NT2/D1 (cell line): ENCODE measurements at regions not wholly inside any gene's neighbourhood (a gene's known extent, or its start where the extent isn't known, plus 50 kb on each side); places are given as distances from the start of the nearest gene placed in this dataset.

Source experiments
- DNase-seq: peaks from one replicate; pipeline ENCODE4 v3.0.0-alpha.2; 2011; ENCODE audit warnings: low read depth, low spot score
- H3K27me3 ChIP-seq: 2 replicates; pipeline ENCODE4 v1.6.0; 2011; ENCODE audit warnings: mild to moderate bottlenecking; ENCODE audit not compliant: insufficient read length, insufficient read depth
- H3K36me3 ChIP-seq: 2 replicates; pipeline ENCODE4 v1.6.1; 2011; ENCODE audit warnings: mild to moderate bottlenecking, low read length, mixed read lengths; ENCODE audit not compliant: insufficient read depth, insufficient read length
- H3K4me1 ChIP-seq: 2 replicates; pipeline ENCODE4 v1.5.1; 2011; ENCODE audit not compliant: insufficient read depth, insufficient read length
- H3K4me3 ChIP-seq: 2 replicates; pipeline ENCODE4 v1.5.1; 2011; ENCODE audit warnings: low read depth; ENCODE audit not compliant: insufficient read length
- H3K9ac ChIP-seq: 2 replicates; pipeline ENCODE4 v1.6.0; 2011; ENCODE audit warnings: low read depth; ENCODE audit not compliant: insufficient read length
- H3K9me3 ChIP-seq: 2 replicates; pipeline ENCODE4 v1.5.1; 2011; ENCODE audit warnings: mild to moderate bottlenecking, low read length; ENCODE audit not compliant: insufficient read depth
- SUZ12 ChIP-seq: IDR thresholded peaks from 2 replicates; pipeline ENCODE4 v1.6.1; 2011; ENCODE audit not compliant: insufficient read length, insufficient read depth; ENCODE audit errors: extremely low read depth
- YY1 ChIP-seq: IDR thresholded peaks from 2 replicates; pipeline ENCODE4 v1.6.1; 2011; ENCODE audit not compliant: insufficient read length, insufficient read depth
- ZNF274 ChIP-seq: IDR thresholded peaks from 2 replicates; pipeline ENCODE4 v1.6.1; 2011; ENCODE audit warnings: mild to moderate bottlenecking, low read depth, low read length

DNA sequence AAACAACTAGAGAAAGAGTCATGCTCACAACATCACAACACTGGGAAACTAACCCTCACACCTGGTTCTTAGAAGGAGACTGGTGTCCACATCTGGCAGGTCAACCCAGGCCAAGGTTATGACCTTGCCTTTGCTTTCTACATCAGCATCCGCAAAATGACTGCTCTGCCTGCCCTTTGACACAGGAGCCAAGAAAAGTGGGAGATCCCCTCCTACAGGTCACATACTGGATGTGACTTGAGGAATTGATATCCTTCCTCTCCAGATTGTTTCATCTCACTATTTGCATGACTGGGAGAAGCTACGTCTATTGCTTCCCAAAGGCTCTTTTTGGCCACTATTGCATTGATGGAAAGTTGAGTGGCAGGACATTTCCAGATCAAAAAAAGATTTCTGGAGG lies 115.5 kb downstream of the MIS18A start:
- peaks cover 7% of the 10 kb centered on the region; the same call in 1 of the 2 replicates for H3K9me3 ChIP-seq
- TF ChIP-seq YY1 (no peak), SUZ12 (no peak), ZNF274 (no peak)
- no peaks in the 10 kb centered on the region for H3K36me3 ChIP-seq
- no peak overlapping the region for H3K9ac ChIP-seq
- H3K27me3 ChIP-seq: no peaks in the 10 kb centered on the region
- H3K4me3 ChIP-seq: no peak overlapping the region
- no peaks in the 10 kb centered on the region for H3K4me1 ChIP-seq
- no peak for DNase-seq

DNA sequence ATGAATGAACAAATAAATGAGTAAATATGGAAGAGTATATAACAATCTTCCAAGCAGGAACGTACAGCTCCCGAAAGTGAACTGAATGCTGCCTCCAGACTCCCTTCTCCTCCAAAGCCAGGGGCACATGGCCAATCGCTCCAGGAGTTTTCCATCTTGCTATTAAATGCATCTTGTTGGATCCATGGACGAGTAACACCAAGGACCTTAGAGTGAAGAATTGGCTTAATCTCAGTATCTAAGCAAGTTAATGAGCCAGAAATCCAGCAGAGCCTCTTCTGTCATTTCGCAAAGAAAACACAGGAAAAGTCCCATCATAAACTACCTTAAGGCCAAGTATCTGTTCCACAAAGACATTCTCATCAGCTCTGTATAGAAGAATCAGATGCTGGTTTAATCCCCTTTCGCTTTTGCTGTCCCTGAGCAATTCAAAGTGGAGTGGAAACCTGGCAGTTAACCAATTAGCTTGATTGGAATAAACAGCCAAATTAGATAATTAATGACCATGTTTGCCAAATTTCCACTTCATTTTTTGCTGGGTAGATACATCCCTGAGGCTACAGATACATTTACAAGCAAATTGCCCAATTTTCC lies 116.0 kb downstream of the MIS18A start:
- TF ChIP-seq ZNF274 (no peak), SUZ12 (no peak), YY1 (no peak)
- no peaks in the 10 kb centered on the region for H3K27me3 ChIP-seq
- peaks cover 7% of the 10 kb centered on the region; the same call in 1 of the 2 replicates for H3K9me3 ChIP-seq
- no peak for DNase-seq
- no peak overlapping the region for H3K4me3 ChIP-seq
- no peaks in the 10 kb centered on the region for H3K36me3 ChIP-seq
- no peaks in the 10 kb centered on the region for H3K4me1 ChIP-seq
- no peak overlapping the region for H3K9ac ChIP-seq

DNA sequence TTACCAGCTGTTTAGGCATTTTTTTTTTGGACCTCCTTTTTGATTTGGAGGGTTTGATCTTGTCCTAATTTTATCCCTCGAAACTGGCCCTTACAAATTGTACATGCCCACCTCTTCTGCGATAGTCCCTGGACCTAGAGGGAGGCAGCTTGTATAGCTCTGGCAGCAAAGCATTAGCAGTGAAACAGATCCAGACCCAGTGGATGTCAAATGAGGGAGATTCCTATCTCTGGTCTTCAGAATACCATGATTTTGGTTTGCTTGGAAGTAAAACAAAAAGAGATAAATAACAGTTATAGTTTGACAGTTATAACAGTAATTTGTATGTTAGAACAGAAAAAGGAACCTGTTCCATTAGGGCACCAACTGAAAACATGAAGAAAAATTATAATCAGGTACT lies 123.6 kb downstream of the MIS18A start:
- H3K9me3 ChIP-seq: no peaks in the 10 kb centered on the region
- no peaks in the 10 kb centered on the region for H3K36me3 ChIP-seq
- no peak for DNase-seq
- H3K4me3 ChIP-seq: no peak overlapping the region
- no peaks in the 10 kb centered on the region for H3K4me1 ChIP-seq
- no peaks in the 10 kb centered on the region for H3K27me3 ChIP-seq
- no peak overlapping the region for H3K9ac ChIP-seq
- TF ChIP-seq SUZ12 (no peak), ZNF274 (no peak), YY1 (no peak)

DNA sequence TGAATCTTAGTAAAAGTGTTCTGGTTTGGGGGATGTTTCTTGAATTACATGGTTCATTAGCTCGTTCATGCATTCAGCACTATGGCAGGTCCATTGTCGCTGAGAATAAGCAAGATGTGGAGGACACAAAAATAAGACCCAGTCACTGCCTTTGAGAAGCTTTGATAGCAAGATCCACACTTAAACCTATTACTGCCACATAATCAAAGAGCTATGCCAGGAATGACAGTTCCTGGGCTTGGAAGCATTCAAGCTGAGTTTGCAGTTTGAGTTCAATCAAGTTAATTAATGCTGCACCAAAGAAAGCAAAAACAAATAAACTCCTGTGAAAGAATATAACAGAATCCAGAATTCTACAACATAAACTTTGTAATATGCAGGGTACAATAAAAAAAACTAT lies 131.8 kb downstream of the MIS18A start:
- no peaks in the 10 kb centered on the region for H3K9me3 ChIP-seq
- no peaks in the 10 kb centered on the region for H3K27me3 ChIP-seq
- no peak overlapping the region for H3K9ac ChIP-seq
- TF ChIP-seq ZNF274: no peak
- TF ChIP-seq YY1: no peak
- no peak for TF ChIP-seq SUZ12
- DNase-seq: no peak
- no peak overlapping the region for H3K4me3 ChIP-seq
- peaks cover 3% of the 10 kb centered on the region for H3K4me1 ChIP-seq
- no peaks in the 10 kb centered on the region for H3K36me3 ChIP-seq

DNA sequence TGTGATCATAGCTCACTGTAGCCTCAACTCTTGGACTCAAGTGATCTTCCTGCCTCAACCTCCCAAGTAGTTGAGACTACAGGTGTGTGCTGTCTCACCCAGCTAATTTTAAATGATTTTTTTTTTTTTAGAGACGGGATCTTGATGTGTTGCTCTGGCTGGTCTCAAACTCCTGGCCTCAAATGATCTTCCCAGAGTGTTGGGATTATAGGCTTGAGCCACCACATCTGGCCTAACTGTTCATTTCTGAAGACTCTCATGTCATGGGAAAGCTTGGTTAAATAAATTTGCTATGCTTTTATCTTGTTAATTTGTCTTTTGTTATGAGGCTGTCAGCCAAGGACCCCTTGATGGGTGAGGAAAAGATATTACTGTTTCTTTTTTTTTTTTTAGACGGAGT lies 134.0 kb downstream of the MIS18A start:
- no peaks in the 10 kb centered on the region for H3K9me3 ChIP-seq
- H3K4me3 ChIP-seq: no peak overlapping the region
- H3K27me3 ChIP-seq: no peaks in the 10 kb centered on the region
- DNase-seq: no peak
- no peak overlapping the region for H3K9ac ChIP-seq
- peaks cover 3% of the 10 kb centered on the region for H3K4me1 ChIP-seq
- TF ChIP-seq SUZ12: no peak
- H3K36me3 ChIP-seq: no peaks in the 10 kb centered on the region

DNA sequence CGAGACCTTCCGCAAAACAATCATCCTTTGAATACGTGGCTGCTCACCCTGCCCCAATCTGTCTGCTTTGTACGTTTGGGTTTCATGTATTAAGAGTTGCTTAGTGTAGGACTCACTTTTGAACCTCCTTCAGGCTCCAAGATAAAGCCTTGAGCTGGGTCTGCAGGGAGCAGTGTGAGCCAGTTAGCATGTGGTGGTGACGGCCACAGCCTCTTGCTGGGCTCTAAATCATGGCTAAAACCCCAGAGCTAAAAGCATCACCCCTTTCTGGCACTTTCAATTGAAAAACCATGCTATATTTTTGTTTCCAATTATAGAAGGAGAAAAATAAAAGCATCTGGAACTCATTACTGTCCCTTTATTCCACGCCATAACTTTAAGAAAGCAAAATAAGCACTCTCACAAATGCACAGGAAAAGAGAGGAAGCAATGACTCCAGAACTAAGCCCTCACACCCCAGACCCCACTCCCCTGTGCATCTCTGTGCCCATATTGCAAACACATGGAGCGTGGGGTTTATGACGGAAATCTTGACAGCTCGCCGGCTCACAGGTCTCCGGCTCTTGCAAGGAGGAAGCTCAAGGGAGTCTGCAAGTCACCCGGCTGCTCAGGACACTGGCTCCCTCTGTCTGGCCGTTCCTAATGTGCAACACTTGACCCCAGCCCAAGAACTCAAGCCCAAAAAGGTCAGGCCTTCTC lies 135.5 kb downstream of the MIS18A start:
- Histone ChIP-seq H3K27me3 (no peaks in the 10 kb centered on the region), H3K9ac (no peak overlapping the region), H3K9me3 (no peaks in the 10 kb centered on the region), H3K36me3 (no peaks in the 10 kb centered on the region), H3K4me1 (peaks cover 3% of the 10 kb centered on the region), H3K4me3 (no peak overlapping the region)
- DNase-seq: no peak
- TF ChIP-seq YY1 (no peak), SUZ12 (no peak), ZNF274 (no peak)

DNA sequence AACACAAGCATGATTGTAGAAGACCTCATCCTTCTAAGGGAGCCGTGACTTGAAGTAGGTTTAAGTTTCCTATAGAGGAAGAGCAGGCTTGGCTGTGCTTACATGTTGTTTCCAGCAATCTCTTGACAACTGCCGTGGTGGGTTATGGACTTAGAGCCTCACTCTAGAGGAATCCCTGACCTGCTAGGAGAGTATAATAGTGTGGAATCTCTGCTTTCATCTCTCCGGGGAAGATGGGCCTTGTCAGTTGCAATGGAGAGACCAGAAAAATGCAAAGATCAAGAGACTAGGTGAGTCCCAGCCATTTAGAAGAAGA lies 137.6 kb downstream of the MIS18A start:
- Histone ChIP-seq H3K9me3 (peaks cover 12% of the 10 kb centered on the region; the same call in 1 of the 2 replicates), H3K27me3 (no peaks in the 10 kb centered on the region), H3K36me3 (no peaks in the 10 kb centered on the region), H3K9ac (no peak overlapping the region), H3K4me1 (peaks cover 3% of the 10 kb centered on the region), H3K4me3 (no peak overlapping the region)
- TF ChIP-seq ZNF274: no peak
- TF ChIP-seq SUZ12: no peak
- TF ChIP-seq YY1: no peak
- no peak for DNase-seq
